ENCODE measurements at regions not wholly inside any gene's neighbourhood (a gene's known extent, or its start where the extent isn't known, plus 50 kb on each side); places are given as distances from the start of the nearest gene placed in this dataset.

DNA sequence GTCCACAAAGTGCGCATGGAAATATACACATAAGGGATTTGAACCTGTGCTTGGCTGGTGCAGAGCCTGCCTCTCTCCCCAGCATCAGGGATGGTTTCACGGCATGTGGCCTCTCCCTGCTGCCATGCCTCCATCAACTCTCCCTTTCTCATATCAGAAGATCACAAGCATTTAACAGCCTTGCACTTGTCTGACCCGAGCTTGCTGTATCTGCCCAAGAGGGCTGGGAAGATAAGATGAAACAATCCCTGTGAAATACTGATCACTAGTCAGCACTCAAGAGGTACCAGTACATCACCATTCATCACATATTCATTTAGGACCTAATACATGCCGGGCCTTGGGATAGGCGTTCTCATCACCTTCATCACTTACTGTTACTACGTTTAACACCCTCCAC lies 107.6 kb upstream of the ARHGEF3 start:
- TF ChIP-seq, protein P1, sequence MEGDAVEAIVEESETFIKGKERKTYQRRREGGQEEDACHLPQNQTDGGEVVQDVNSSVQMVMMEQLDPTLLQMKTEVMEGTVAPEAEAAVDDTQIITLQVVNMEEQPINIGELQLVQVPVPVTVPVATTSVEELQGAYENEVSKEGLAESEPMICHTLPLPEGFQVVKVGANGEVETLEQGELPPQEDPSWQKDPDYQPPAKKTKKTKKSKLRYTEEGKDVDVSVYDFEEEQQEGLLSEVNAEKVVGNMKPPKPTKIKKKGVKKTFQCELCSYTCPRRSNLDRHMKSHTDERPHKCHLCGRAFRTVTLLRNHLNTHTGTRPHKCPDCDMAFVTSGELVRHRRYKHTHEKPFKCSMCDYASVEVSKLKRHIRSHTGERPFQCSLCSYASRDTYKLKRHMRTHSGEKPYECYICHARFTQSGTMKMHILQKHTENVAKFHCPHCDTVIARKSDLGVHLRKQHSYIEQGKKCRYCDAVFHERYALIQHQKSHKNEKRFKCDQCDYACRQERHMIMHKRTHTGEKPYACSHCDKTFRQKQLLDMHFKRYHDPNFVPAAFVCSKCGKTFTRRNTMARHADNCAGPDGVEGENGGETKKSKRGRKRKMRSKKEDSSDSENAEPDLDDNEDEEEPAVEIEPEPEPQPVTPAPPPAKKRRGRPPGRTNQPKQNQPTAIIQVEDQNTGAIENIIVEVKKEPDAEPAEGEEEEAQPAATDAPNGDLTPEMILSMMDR (IDR thresholded peaks at IDR 0.05; ENCODE audit: insufficient read depth, low read length, severe bottlenecking), result no peak
- Histone ChIP-seq H3K27me3 (ENCODE audit: control insufficient read depth, insufficient read depth, low read length) (no peaks in the 10 kb centered on the region), H3K4me3 (ENCODE audit: low read depth, low read length) (no peak overlapping the region), H3K36me3 (ENCODE audit: control insufficient read depth, insufficient read depth, low read length) (no peaks in the 10 kb centered on the region)
- no peak for DNase-seq (ENCODE audit: low read depth)
- no peak for FAIRE-seq

DNA sequence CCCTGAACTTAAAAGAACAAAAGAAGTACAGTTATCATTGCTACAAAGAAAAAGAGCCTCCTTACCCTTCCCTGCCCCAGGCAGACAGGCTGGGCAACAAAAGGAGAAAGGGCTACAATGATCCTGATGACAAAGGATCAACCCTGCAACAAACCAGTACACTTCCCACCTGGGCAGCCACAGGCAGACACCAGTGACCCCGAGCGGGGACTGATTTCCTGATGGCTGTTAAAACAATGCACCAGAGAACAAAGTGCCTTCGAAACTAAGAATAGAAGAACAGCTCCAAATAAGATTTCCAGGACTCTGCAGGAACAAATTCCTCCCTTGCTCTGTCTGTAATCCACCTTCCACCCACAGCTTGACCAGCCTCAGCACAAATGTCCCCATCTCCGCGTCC lies 106.3 kb upstream of the ARHGEF3 start:
- FAIRE-seq, result no peak
- H3K27me3 ChIP-seq (ENCODE audit: control insufficient read depth, insufficient read depth, low read length), result no peaks in the 10 kb centered on the region
- no peak for DNase-seq (ENCODE audit: low read depth)
- H3K36me3 ChIP-seq (ENCODE audit: control insufficient read depth, insufficient read depth, low read length), result no peaks in the 10 kb centered on the region
- H3K4me3 ChIP-seq (ENCODE audit: low read depth, low read length), result no peak overlapping the region
- TF ChIP-seq, protein P1 (IDR thresholded peaks at IDR 0.05; ENCODE audit: insufficient read depth, low read length, severe bottlenecking), result no peak

DNA sequence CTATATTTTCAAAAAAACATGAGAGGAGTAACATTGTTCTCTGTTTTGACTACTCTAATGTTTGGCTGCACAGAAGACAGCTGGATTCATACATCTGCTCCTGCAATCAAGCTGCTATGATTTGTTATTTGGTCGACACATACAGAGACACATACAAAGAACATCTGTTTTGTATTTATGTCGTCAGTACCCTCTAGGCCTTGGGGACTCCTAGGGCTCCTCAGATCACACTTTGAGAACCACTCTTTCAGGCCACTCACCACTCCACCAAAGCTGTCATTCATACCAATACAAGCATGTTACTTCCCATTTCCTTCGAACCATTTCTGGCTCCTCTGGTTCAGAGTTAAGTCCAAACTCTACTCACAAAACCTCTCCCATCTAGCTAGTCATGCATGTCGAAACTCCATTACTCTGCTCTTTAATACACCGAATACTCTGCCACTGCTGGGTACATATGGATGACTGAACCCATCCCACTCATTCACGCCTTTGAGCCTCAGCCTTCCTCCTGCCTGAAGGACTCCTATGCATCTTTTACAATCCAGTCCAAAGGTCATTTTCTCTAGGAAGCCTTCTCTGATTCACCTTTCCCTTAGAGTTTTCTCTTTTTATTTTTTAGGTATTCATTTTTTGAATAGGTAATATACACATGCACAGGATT lies 102.9 kb upstream of the ARHGEF3 start:
- H3K4me3 ChIP-seq (ENCODE audit: low read depth, low read length), result no peak overlapping the region
- H3K27me3 ChIP-seq (ENCODE audit: control insufficient read depth, insufficient read depth, low read length), result no peaks in the 10 kb centered on the region
- DNase-seq (ENCODE audit: low read depth) (no peak), FAIRE-seq (no peak)
- no peaks in the 10 kb centered on the region for H3K36me3 ChIP-seq (ENCODE audit: control insufficient read depth, insufficient read depth, low read length)
- TF ChIP-seq, protein P1 (IDR thresholded peaks at IDR 0.05; ENCODE audit: insufficient read depth, low read length, severe bottlenecking), result no peak

DNA sequence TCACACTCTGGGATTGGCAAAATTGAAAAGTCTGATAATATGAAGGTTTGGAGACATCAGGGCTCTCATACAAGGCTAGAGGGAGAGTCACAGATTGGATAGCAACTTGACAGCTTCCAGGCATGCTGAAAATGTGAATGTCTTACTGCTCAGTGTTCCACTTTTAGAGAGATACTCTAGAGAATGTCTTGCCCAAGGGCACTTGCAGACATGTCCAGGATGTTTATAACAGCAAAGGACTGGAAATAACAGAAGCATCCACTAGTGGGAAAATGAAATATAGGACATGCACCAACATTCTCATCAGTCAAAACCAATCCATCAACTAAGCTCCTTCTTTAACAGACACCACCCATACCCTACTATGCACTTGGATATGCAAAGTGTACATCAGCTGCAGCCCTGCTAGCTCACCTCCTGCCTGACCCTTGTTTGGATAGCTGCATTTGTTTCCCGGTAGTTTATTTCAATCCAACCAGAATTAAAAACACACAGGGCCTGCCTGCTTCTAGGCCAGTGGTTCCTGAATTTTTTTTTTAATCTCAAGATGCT lies 101.6 kb upstream of the ARHGEF3 start:
- no peak for FAIRE-seq
- Histone ChIP-seq H3K27me3 (ENCODE audit: control insufficient read depth, insufficient read depth, low read length) (no peaks in the 10 kb centered on the region), H3K4me3 (ENCODE audit: low read depth, low read length) (no peak overlapping the region), H3K36me3 (ENCODE audit: control insufficient read depth, insufficient read depth, low read length) (no peaks in the 10 kb centered on the region)
- no peak for DNase-seq (ENCODE audit: low read depth)
- TF ChIP-seq, protein P1 (IDR thresholded peaks at IDR 0.05; ENCODE audit: insufficient read depth, low read length, severe bottlenecking), result no peak

DNA sequence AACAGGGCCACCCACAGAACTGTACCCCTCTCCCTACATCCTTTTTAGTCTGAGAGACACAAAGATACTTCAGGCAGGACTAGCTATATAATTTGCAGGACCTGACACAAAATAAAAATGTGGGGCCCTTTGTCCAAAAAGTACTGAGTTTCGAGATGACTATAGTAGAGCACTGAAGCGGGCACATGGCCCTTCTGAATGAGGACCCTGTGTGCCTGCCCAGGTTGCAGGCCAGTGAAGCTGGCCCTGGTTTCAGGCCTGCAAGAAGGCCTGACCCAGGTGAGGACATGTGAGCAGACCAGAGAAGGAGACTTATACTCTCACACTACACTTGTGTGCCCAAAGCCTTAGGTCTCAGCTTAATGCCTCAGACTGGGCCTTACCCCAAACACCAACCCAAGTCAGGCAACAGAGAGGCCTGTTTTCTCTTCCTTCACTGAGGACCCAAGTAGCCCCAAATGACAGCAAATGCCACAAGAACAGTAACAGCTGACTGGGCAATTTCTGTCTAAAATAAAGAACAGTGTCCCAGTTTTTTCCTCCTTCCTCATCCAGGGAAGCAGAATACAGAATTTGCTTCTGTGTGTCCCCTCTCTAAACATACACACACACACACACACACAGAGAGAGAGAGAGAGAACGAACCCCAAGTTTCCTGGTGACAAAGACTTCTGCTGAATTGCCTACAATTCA lies 100.9 kb upstream of the ARHGEF3 start:
- Histone ChIP-seq H3K36me3 (ENCODE audit: control insufficient read depth, insufficient read depth, low read length) (no peaks in the 10 kb centered on the region), H3K4me3 (ENCODE audit: low read depth, low read length) (no peak overlapping the region), H3K27me3 (ENCODE audit: control insufficient read depth, insufficient read depth, low read length) (no peaks in the 10 kb centered on the region)
- no peak for FAIRE-seq
- no peak for DNase-seq (ENCODE audit: low read depth)
- TF ChIP-seq, protein P1 (IDR thresholded peaks at IDR 0.05; ENCODE audit: insufficient read depth, low read length, severe bottlenecking), result no peak
